Omental fat pad (tissue), 3 donors: ENCODE measurements at regions not wholly inside any gene's neighbourhood (a gene's known extent, or its start where the extent isn't known, plus 50 kb on each side); places are given as distances from the start of the nearest gene placed in this dataset.

Source experiments
- ATAC-seq: fragments of 150-250 bp; one replicate; pipeline ENCODE4 v1.9.1; 2016; ENCODE audit warnings: mild to moderate bottlenecking, moderate library complexity; ENCODE audit not compliant: low FRiP score
- DNase-seq: peaks from one replicate; pipeline ENCODE4 v3.0.0-alpha.2; 2019; ENCODE audit warnings: low spot score
- CTCF ChIP-seq, 3 donors: fragments of 450-650 bp; IDR thresholded peaks; one replicate each; pipeline ENCODE4 v1.5.1; 2016 to 2017; ENCODE audit warnings: antibody characterized with exemption in 3 of 3, mild to moderate bottlenecking in 3 of 3, moderate library complexity in 2 of 3

GRCh38 chr3:187929112-187929816 lies 184.0 kb upstream of the BCL6 start:
- no peak for DNase-seq
- no peak for TF ChIP-seq CTCF (IDR thresholded peaks at IDR 0.05)
- no peak for ATAC-seq

GRCh38 chr3:187930021-187930420 lies 184.8 kb upstream of the BCL6 start:
- DNase-seq = no peak
- no peak for ATAC-seq
- TF ChIP-seq CTCF (IDR thresholded peaks at IDR 0.05) = no peak

- no peak for DNase-seq
- no peak for TF ChIP-seq CTCF (IDR thresholded peaks at IDR 0.05)
- ATAC-seq = no peak
These were observed 185.8 kb upstream of the BCL6 start for GRCh38 chr3:187931101-187931500.

GRCh38 chr3:187931770-187932278 lies 186.6 kb upstream of the BCL6 start:
- TF ChIP-seq CTCF (IDR thresholded peaks at IDR 0.05) = no peak
- ATAC-seq = no peak
- no peak for DNase-seq

GRCh38 chr3:187932530-187932929 lies 187.3 kb upstream of the BCL6 start:
- ATAC-seq = no peak
- DNase-seq = no peak
- TF ChIP-seq CTCF (IDR thresholded peaks at IDR 0.05) = no peak

GRCh38 chr3:187935623-187936156 lies 190.4 kb upstream of the BCL6 start:
- ATAC-seq (no peak), DNase-seq (no peak)
- no peak for TF ChIP-seq CTCF (IDR thresholded peaks at IDR 0.05)

GRCh38 chr3:187936676-187937075 lies 191.4 kb upstream of the BCL6 start:
- DNase-seq = no peak
- no peak for TF ChIP-seq CTCF (IDR thresholded peaks at IDR 0.05)
- ATAC-seq = no peak
